H1 (cell line): ENCODE measurements at regions not wholly inside any gene's neighbourhood (a gene's known extent, or its start where the extent isn't known, plus 50 kb on each side); places are given as distances from the start of the nearest gene placed in this dataset.
A peak's percentile ranks its signal among the peaks of the same experiment; 100 is the strongest.

Experiments used
- CTCF ChIA-PET: fragments of 300-600 bp; sonication (Branson Sonifier 250); formaldehyde crosslinking; loops from one replicate; lab custom pipeline; 2021; ENCODE audit not compliant: partially characterized antibody; lab: Charles Lee
- POLR2A ChIA-PET: fragments of 300-600 bp; sonication (Branson Sonifier 250); formaldehyde crosslinking; loops from one replicate; lab custom pipeline; 2021; ENCODE audit warnings: inconsistent platforms; ENCODE audit not compliant: partially characterized antibody; lab: Charles Lee
- DNase-seq, 2 experiments: peaks; one replicate each; pipeline versions ENCODE4 v3.0.0 to v3.0.0-alpha.2; 2010 to 2022; ENCODE audit warnings: low spot score in 2 of 2, low read depth in 1 of 2, mixed read lengths in 1 of 2
- FAIRE-seq: peaks from 2 replicates; lab custom pipeline; 2011; peaks lifted over from hg19 to GRCh38; lab: Jason Lieb, UNC
- H2AFZ ChIP-seq: 2 replicates; pipeline ENCODE4 v1.8.1; 2012; ENCODE audit warnings: low read length, inconsistent platforms
- H2AK5ac ChIP-seq: 2 replicates; pipeline ENCODE4 v1.6.1; 2013; ENCODE audit warnings: low read depth, low read length
- H2BK120ac ChIP-seq: replicated peaks from 2 replicates; pipeline ENCODE3; 2013; ENCODE audit warnings: low read depth, low read length, inconsistent platforms
- H2BK12ac ChIP-seq: 2 replicates; pipeline ENCODE4 v1.6.1; 2013; ENCODE audit warnings: low read depth, low read length
- H2BK15ac ChIP-seq: 2 replicates; pipeline ENCODE4 v1.6.1; 2013; ENCODE audit warnings: low read length
- H2BK20ac ChIP-seq: 2 replicates; pipeline ENCODE4 v1.6.1; 2013; ENCODE audit warnings: low read length
- H2BK5ac ChIP-seq: 2 replicates; pipeline ENCODE4 v1.6.1; 2013; ENCODE audit warnings: low read depth, low read length
- H3K14ac ChIP-seq: 2 replicates; pipeline ENCODE4 v1.6.1; 2013; ENCODE audit warnings: inconsistent platforms; ENCODE audit not compliant: insufficient read length
- H3K18ac ChIP-seq: 2 replicates; pipeline ENCODE4 v1.6.1; 2013; ENCODE audit warnings: low read length; ENCODE audit errors: extremely low read depth
- H3K23ac ChIP-seq: 2 replicates; pipeline ENCODE4 v1.6.1; 2013; ENCODE audit warnings: inconsistent platforms; ENCODE audit not compliant: insufficient read length
- H3K23me2 ChIP-seq: 2 replicates; pipeline ENCODE4 v1.6.1; 2013; ENCODE audit warnings: low read depth, low read length
- H3K27ac ChIP-seq: 2 replicates; pipeline ENCODE4 v1.6.1; 2011; ENCODE audit warnings: low read depth, low read length, inconsistent platforms
- H3K27me3 ChIP-seq, 4 experiments: replicated peaks in 1 of 4; 1 replicate in 1 of 4; 2 replicates in 3 of 4; pipeline versions ENCODE4 v1.6.1 to v1.8.1; 2011 to 2013; ENCODE audit warnings: low read length in 3 of 4, mild to moderate bottlenecking in 3 of 4, inconsistent platforms in 2 of 4, mixed read lengths in 2 of 4, moderate library complexity in 1 of 4; ENCODE audit not compliant: control insufficient read depth in 3 of 4, insufficient read depth in 3 of 4; ENCODE audit errors: extremely low read depth in 1 of 4
- H3K36me3 ChIP-seq, 4 experiments: 2 replicates each; pipeline versions ENCODE4 v1.6.1 to v1.8.1; 2011 to 2013; ENCODE audit warnings: mild to moderate bottlenecking in 4 of 4, low read length in 3 of 4, moderate library complexity in 2 of 4, control low read depth in 1 of 4, inconsistent platforms in 1 of 4; ENCODE audit not compliant: insufficient read depth in 4 of 4, control insufficient read depth in 2 of 4
- H3K4ac ChIP-seq: replicated peaks from 2 replicates; pipeline ENCODE3; 2013; ENCODE audit warnings: low read length, low read depth, mixed read lengths, inconsistent platforms; ENCODE audit not compliant: insufficient read length
- H3K4me1 ChIP-seq, 4 experiments: replicated peaks in 1 of 4; 1 replicate in 1 of 4; 2 replicates in 3 of 4; pipeline versions ENCODE4 v1.6.1 to v1.8.1; 2011 to 2013; ENCODE audit warnings: low read length in 3 of 4, inconsistent platforms in 2 of 4, mixed read lengths in 1 of 4; ENCODE audit not compliant: insufficient read depth in 4 of 4, control insufficient read depth in 3 of 4
- H3K4me2 ChIP-seq, 2 experiments: 2 replicates each; pipeline versions ENCODE4 v1.6.1 to v1.8.1; 2011 to 2013; ENCODE audit warnings: low read depth in 2 of 2, low read length in 2 of 2, control low read depth in 1 of 2, inconsistent platforms in 1 of 2, mild to moderate bottlenecking in 1 of 2; ENCODE audit not compliant: insufficient read depth in 1 of 2
- H3K4me3 ChIP-seq, 4 experiments: fragments of 200-600, 300-600 bp in 1 of 4; sonication (generic), shearing (Covaris generic), sonication (Bioruptor Twin) in 1 of 4; 2 replicates each; pipeline versions ENCODE4 v1.5.1 to v1.8.1; 2011 to 2016; ENCODE audit warnings: low read length in 4 of 4, low read depth in 3 of 4, control low read depth in 2 of 4, inconsistent platforms in 2 of 4, mild to moderate bottlenecking in 2 of 4, mixed read lengths in 1 of 4, moderate library complexity in 1 of 4; ENCODE audit not compliant: insufficient read depth in 2 of 4; ENCODE audit errors: extremely low read depth in 1 of 4
- H3K56ac ChIP-seq: replicated peaks from 2 replicates; pipeline ENCODE3; 2013; ENCODE audit warnings: low read depth, mild to moderate bottlenecking, mixed read lengths, low read length, inconsistent platforms; ENCODE audit not compliant: insufficient read length
- H3K79me1 ChIP-seq: 2 replicates; pipeline ENCODE4 v1.6.1; 2013; ENCODE audit warnings: low read depth, low read length, control low read depth
- H3K79me2 ChIP-seq, 2 experiments: 2 replicates each; pipeline versions ENCODE4 v1.6.1 to v1.8.1; 2012 to 2013; ENCODE audit warnings: low read length in 2 of 2, mild to moderate bottlenecking in 2 of 2, inconsistent platforms in 1 of 2; ENCODE audit not compliant: insufficient read depth in 2 of 2, control insufficient read depth in 1 of 2
- H3K9ac ChIP-seq, 4 experiments: replicated peaks in 1 of 4; 1 replicate in 1 of 4; 2 replicates in 3 of 4; pipeline versions ENCODE4 v1.6.1 to v1.8.1; 2011 to 2013; ENCODE audit warnings: low read depth in 3 of 4, low read length in 3 of 4, control low read depth in 2 of 4, mild to moderate bottlenecking in 2 of 4, moderate library complexity in 2 of 4, inconsistent platforms in 1 of 4; ENCODE audit errors: extremely low read depth in 1 of 4
- H3K9me3 ChIP-seq, 2 experiments: 2 replicates each; pipeline versions ENCODE4 v1.6.1 to v1.8.1; 2012 to 2013; ENCODE audit warnings: mild to moderate bottlenecking in 2 of 2, moderate library complexity in 2 of 2, control low read depth in 1 of 2, inconsistent platforms in 1 of 2, low read depth in 1 of 2, low read length in 1 of 2, mixed read lengths in 1 of 2; ENCODE audit not compliant: insufficient read depth in 2 of 2
- H4K20me1 ChIP-seq, 2 experiments: replicated peaks in 1 of 2; 2 replicates each; pipeline versions ENCODE3 to v1.8.1; 2011 to 2013; ENCODE audit warnings: inconsistent platforms in 2 of 2, low read length in 2 of 2, mild to moderate bottlenecking in 1 of 2; ENCODE audit not compliant: insufficient read depth in 2 of 2, control insufficient read depth in 1 of 2
- H4K5ac ChIP-seq: 2 replicates; pipeline ENCODE4 v1.6.1; 2013; ENCODE audit warnings: low read length, low read depth, mixed read lengths, inconsistent platforms; ENCODE audit not compliant: insufficient read length
- H4K8ac ChIP-seq: 2 replicates; pipeline ENCODE4 v1.8.0; 2013; ENCODE audit warnings: mild to moderate bottlenecking, moderate library complexity, low read length, inconsistent platforms; ENCODE audit not compliant: insufficient read depth; ENCODE audit errors: extremely low read depth
- H4K91ac ChIP-seq: replicated peaks from 2 replicates; pipeline ENCODE3; 2013; ENCODE audit warnings: low read length, mixed read lengths, inconsistent platforms; ENCODE audit not compliant: insufficient read length
- CEBPB ChIP-seq: IDR thresholded peaks from 2 replicates; pipeline ENCODE4 v1.6.1; 2012; ENCODE audit warnings: low read depth, low read length
- FOSL1 ChIP-seq: IDR thresholded peaks from 2 replicates; pipeline ENCODE4 v1.6.1; 2011; ENCODE audit warnings: mild to moderate bottlenecking, low read depth, low read length, moderate library complexity; ENCODE audit not compliant: insufficient read depth
- HDAC6 ChIP-seq: IDR thresholded peaks from one replicate; pipeline ENCODE4 v1.7.1; 2012; ENCODE audit warnings: low read depth, mild to moderate bottlenecking, inconsistent platforms, low read length, moderate library complexity
- WGBS, 2 experiments: shearing (Covaris generic) in 1 of 2; methylation state at CpG; one replicate each; pipeline versions ENCODE4 v1.1.6 to v1.1.7; 2013 to 2015; ENCODE audit warnings: low lambda C conversion rate in 2 of 2, mixed read lengths in 2 of 2, inconsistent platforms in 1 of 2, low coverage in 1 of 2, missing lambda C conversion rate in 1 of 2; ENCODE audit not compliant: insufficient replicate concordance in 2 of 2, insufficient coverage in 1 of 2, insufficient read length in 1 of 2; ENCODE audit errors: extremely low coverage in 1 of 2, missing lambda C conversion rate in 1 of 2; 5-methylcytosine and 5-hydroxymethylcytosine counted together

- no peaks in the 10 kb centered on the region for H3K79me2 ChIP-seq
- no peak overlapping the region for H3K56ac ChIP-seq
- peak overlapping the region; percentile 27; the same call in 1 of the 2 replicates for H3K18ac ChIP-seq
- no peak overlapping the region for H3K4me3 ChIP-seq
- WGBS, 2 experiments, result 85% methylated on average over 4 of the region's 4 CpGs; no CpG with 5 or more reads in 1 of the 2 experiments
- TF ChIP-seq CEBPB (peak; percentile 40; the same call in 1 of the 2 replicates), FOSL1 (no peak), HDAC6 (no peak)
- H2BK12ac ChIP-seq, result no peak overlapping the region
- no peak overlapping the region for H2BK5ac ChIP-seq
- ChIA-PET POLR2A (no interaction called here), CTCF (no interaction called here)
- FAIRE-seq (no peak), DNase-seq (no peak)
- no peak overlapping the region for H2AK5ac ChIP-seq
- no peak overlapping the region for H3K14ac ChIP-seq
- no peak overlapping the region for H3K27ac ChIP-seq
- H4K20me1 ChIP-seq, result no peaks in the 10 kb centered on the region
- no peak overlapping the region for H4K8ac ChIP-seq
- no peak overlapping the region for H3K9ac ChIP-seq
- no peak overlapping the region for H4K91ac ChIP-seq
- no peak overlapping the region for H2AFZ ChIP-seq
- no peaks in the 10 kb centered on the region for H3K23me2 ChIP-seq
- H3K4me2 ChIP-seq, result no peak overlapping the region
- no peaks in the 10 kb centered on the region for H3K27me3 ChIP-seq
- no peak overlapping the region for H2BK120ac ChIP-seq
- no peak overlapping the region for H3K4ac ChIP-seq
- H3K79me1 ChIP-seq, result no peaks in the 10 kb centered on the region
- H3K9me3 ChIP-seq, result no peaks in the 10 kb centered on the region
- H3K23ac ChIP-seq, result no peak overlapping the region
- H3K4me1 ChIP-seq, result peaks cover 0 to 16% (median 6%) of the 10 kb centered on the region in 4 experiments; a peak in 3 of 7 replicates
- no peak overlapping the region for H2BK20ac ChIP-seq
- no peak overlapping the region for H2BK15ac ChIP-seq
- H4K5ac ChIP-seq, result no peak overlapping the region
- no peaks in the 10 kb centered on the region for H3K36me3 ChIP-seq
Observed at GRCh38 chr2:66694087-66694860, 259.3 kb downstream of the MEIS1 start.
